Tibial artery (tissue), 4 donors: ENCODE measurements at regions not wholly inside any gene's neighbourhood (a gene's known extent, or its start where the extent isn't known, plus 50 kb on each side); places are given as distances from the start of the nearest gene placed in this dataset.

Experiments
- DNase-seq, 2 donors: peaks; one replicate each; pipeline ENCODE4 v3.0.0-alpha.2; 2019
- H3K27ac ChIP-seq, 2 donors: fragments of 200-600 bp; sonication (generic) in 1 of 2; 1 replicate in 1 of 2; 2 replicates in 1 of 2; pipeline ENCODE4 v1.5.1; 2018 to 2019; ENCODE audit warnings: mild to moderate bottlenecking in 1 of 2
- H3K27me3 ChIP-seq, 2 donors: fragments of 200-600 bp; sonication (generic) in 1 of 2; one replicate each; pipeline versions ENCODE4 v1.5.1 to v1.6.0; 2016 to 2019
- H3K36me3 ChIP-seq, 3 donors: fragments of 200-600 bp; sonication (generic) in 2 of 3; one replicate each; pipeline ENCODE4 v1.5.1; 2016 to 2019; ENCODE audit warnings: mild to moderate bottlenecking in 2 of 3
- H3K4me1 ChIP-seq, 4 donors: fragments of 200-600 bp; sonication (generic) in 2 of 4; 1 replicate in 3 of 4; 2 replicates in 1 of 4; pipeline ENCODE4 v1.5.1; 2016 to 2019
- H3K4me3 ChIP-seq, 2 donors: fragments of 200-600 bp; sonication (generic) in 1 of 2; 1 replicate in 1 of 2; 2 replicates in 1 of 2; pipeline ENCODE4 v1.5.1; 2018 to 2019; ENCODE audit warnings: mild to moderate bottlenecking in 2 of 2
- H3K9me3 ChIP-seq, 3 donors: fragments of 200-600 bp; sonication (generic) in 1 of 3; one replicate each; pipeline ENCODE4 v1.5.1; 2016 to 2019
- CTCF ChIP-seq, 2 experiments: fragments of 200-600 bp in 1 of 2; fragments of 450-650 bp in 1 of 2; IDR thresholded peaks; one replicate each; pipeline ENCODE4 v1.5.1; 2017 to 2019; ENCODE audit warnings: antibody characterized with exemption in 2 of 2, mild to moderate bottlenecking in 1 of 2, moderate library complexity in 1 of 2
- intact Hi-C: fragments of 100-400 bp; cut with DNase I; formaldehyde crosslinking; loops from one replicate; pipeline ENCODE4 v1.15.0; 2023; ENCODE audit warnings: low total_unique reads

GRCh38 chr9:30744871-30745270 is 1639.6 kb upstream of the ACO1 start:
- H3K27me3 ChIP-seq, result no peaks in the 10 kb centered on the region
- DNase-seq, result no peak
- H3K4me1 ChIP-seq, result no peaks in the 10 kb centered on the region
- TF ChIP-seq CTCF (IDR thresholded peaks at IDR 0.05), result no peak
- no peaks in the 10 kb centered on the region for H3K9me3 ChIP-seq
- H3K27ac ChIP-seq, result no peak overlapping the region
- no peak overlapping the region for H3K4me3 ChIP-seq
- no peaks in the 10 kb centered on the region for H3K36me3 ChIP-seq
- intact Hi-C loops, result no loop called here

- no peak for TF ChIP-seq CTCF (IDR thresholded peaks at IDR 0.05)
- Histone ChIP-seq H3K36me3 (no peaks in the 10 kb centered on the region), H3K27ac (no peak overlapping the region), H3K9me3 (no peaks in the 10 kb centered on the region), H3K4me1 (no peaks in the 10 kb centered on the region), H3K4me3 (no peak overlapping the region), H3K27me3 (no peaks in the 10 kb centered on the region)
- DNase-seq, result no peak
- intact Hi-C loops, result no loop called here
These were observed 1637.9 kb upstream of the ACO1 start for GRCh38 chr9:30746589-30746988.

GRCh38 chr9:30757723-30758122 is 1626.7 kb upstream of the ACO1 start:
- intact Hi-C loops, result no loop called here
- no peak for DNase-seq
- Histone ChIP-seq H3K27ac (no peak overlapping the region), H3K4me1 (no peaks in the 10 kb centered on the region), H3K27me3 (no peaks in the 10 kb centered on the region), H3K4me3 (no peak overlapping the region), H3K36me3 (no peaks in the 10 kb centered on the region), H3K9me3 (no peaks in the 10 kb centered on the region)
- TF ChIP-seq CTCF (IDR thresholded peaks at IDR 0.05), result no peak

GRCh38 chr9:30758726-30759446 is 1625.6 kb upstream of the ACO1 start:
- H3K36me3 ChIP-seq, result no peaks in the 10 kb centered on the region
- H3K4me1 ChIP-seq, result no peaks in the 10 kb centered on the region
- DNase-seq, result peak in 1 of 2 donors; percentile 39
- no peak overlapping the region for H3K4me3 ChIP-seq
- H3K27ac ChIP-seq, result no peak overlapping the region
- H3K27me3 ChIP-seq, result no peaks in the 10 kb centered on the region
- TF ChIP-seq CTCF (IDR thresholded peaks at IDR 0.05), result no peak
- no peaks in the 10 kb centered on the region for H3K9me3 ChIP-seq
- intact Hi-C loops, result no loop called here

GRCh38 chr9:30765318-30765717 is 1619.1 kb upstream of the ACO1 start:
- intact Hi-C loops, result no loop called here
- no peak overlapping the region for H3K27ac ChIP-seq
- H3K4me3 ChIP-seq, result no peak overlapping the region
- no peaks in the 10 kb centered on the region for H3K36me3 ChIP-seq
- TF ChIP-seq CTCF (IDR thresholded peaks at IDR 0.05), result no peak
- no peaks in the 10 kb centered on the region for H3K9me3 ChIP-seq
- H3K4me1 ChIP-seq, result no peaks in the 10 kb centered on the region
- DNase-seq, result no peak
- no peaks in the 10 kb centered on the region for H3K27me3 ChIP-seq
